Fibroblast of the aortic adventitia (primary cell): ENCODE measurements at regions not wholly inside any gene's neighbourhood (a gene's known extent, or its start where the extent isn't known, plus 50 kb on each side); places are given as distances from the start of the nearest gene placed in this dataset.

Source experiments
- DNase-seq: peaks from one replicate; pipeline ENCODE4 v3.0.0-alpha.2; 2010; ENCODE audit warnings: low read depth
- H3K4me3 ChIP-seq: 2 replicates; pipeline ENCODE4 v1.5.1; 2011; ENCODE audit warnings: low read depth, mild to moderate bottlenecking, control low read depth, low read length, moderate library complexity
- TF ChIP-seq, protein P1 (sequence below): IDR thresholded peaks from 2 replicates; pipeline ENCODE4 v1.5.1; 2011; ENCODE audit warnings: mild to moderate bottlenecking, low read length, control low read depth, inconsistent platforms; ENCODE audit not compliant: insufficient read depth

DNA sequence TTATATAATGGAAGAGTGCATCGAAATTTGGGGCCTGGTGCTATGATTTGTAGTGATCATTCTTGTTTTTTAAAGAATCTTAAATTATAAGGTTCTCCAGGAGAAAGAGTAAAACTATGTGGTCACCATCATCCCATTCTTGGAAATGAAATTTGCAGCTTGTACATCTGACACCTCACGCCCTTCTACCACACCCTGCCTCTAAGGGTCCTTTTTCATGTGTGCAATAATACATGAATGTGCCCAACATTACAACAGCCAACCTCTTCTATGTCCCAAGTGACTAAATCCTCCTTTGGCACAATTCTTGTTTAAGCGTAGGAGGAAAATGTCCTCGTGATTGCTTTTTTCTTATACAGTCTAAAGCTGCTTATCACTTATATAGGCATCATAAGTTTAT is 636.5 kb upstream of the NOVA1 start:
- TF ChIP-seq, protein P1, sequence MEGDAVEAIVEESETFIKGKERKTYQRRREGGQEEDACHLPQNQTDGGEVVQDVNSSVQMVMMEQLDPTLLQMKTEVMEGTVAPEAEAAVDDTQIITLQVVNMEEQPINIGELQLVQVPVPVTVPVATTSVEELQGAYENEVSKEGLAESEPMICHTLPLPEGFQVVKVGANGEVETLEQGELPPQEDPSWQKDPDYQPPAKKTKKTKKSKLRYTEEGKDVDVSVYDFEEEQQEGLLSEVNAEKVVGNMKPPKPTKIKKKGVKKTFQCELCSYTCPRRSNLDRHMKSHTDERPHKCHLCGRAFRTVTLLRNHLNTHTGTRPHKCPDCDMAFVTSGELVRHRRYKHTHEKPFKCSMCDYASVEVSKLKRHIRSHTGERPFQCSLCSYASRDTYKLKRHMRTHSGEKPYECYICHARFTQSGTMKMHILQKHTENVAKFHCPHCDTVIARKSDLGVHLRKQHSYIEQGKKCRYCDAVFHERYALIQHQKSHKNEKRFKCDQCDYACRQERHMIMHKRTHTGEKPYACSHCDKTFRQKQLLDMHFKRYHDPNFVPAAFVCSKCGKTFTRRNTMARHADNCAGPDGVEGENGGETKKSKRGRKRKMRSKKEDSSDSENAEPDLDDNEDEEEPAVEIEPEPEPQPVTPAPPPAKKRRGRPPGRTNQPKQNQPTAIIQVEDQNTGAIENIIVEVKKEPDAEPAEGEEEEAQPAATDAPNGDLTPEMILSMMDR: no peak
- H3K4me3 ChIP-seq: no peak overlapping the region
- no peak for DNase-seq

DNA sequence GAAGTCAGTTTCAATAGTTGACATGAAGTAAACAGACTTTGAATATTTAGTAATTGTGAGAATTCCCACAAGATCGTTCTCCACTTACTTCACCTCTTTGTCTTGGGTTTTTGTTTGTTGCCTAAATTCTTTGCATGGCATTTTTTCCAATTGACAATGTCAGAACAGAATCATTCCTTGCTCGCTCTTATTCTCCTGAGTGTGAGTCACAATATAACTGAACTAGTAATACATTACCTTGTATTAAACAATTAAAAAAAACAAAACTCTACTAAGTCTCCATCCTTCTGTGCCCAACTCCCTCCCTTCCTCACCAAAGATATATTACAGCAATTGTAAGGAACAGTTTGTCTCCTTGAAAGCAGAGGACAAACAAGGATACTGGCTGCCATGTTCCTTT is 638.8 kb upstream of the NOVA1 start:
- TF ChIP-seq, protein P1: no peak
- no peak for DNase-seq
- no peak overlapping the region for H3K4me3 ChIP-seq

DNA sequence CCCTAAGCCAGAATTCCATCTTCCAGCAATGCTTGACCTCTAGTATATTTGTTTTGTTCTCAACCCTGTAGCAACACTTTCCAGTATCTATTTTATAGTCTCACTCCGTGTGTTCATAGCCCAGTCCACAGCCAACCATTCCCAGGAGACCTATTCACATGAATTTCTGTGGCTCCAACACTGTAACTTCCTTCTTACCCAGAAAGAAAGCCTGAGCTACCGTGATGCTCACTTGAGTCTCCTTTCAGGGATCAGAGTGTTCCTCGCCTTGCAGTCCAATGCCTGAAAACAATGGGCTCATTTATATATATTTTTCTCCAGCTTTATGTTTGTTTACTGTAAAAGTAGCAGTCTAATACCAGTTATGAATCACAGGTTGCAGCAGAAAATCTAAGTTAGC is 645.0 kb upstream of the NOVA1 start:
- DNase-seq: no peak
- no peak overlapping the region for H3K4me3 ChIP-seq
- TF ChIP-seq, protein P1: no peak

DNA sequence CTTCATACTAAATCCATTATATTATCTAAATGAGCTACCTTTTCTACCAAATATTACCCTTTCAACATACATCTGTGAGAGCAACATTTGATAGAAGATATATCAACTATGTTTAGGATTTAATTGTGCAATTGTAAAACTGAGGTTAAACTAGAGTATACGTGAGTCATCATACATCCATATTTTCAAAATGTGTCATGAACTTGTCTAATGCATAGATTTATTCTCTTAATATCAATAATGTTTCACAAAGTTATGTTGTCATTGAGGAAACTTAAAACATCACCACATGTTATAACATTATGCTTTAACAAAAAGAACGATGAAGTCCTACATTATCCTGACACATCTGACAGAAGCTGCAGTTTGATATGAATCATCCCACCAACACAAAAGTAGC is 645.5 kb upstream of the NOVA1 start:
- no peak for DNase-seq
- TF ChIP-seq, protein P1: no peak
- H3K4me3 ChIP-seq: no peak overlapping the region

DNA sequence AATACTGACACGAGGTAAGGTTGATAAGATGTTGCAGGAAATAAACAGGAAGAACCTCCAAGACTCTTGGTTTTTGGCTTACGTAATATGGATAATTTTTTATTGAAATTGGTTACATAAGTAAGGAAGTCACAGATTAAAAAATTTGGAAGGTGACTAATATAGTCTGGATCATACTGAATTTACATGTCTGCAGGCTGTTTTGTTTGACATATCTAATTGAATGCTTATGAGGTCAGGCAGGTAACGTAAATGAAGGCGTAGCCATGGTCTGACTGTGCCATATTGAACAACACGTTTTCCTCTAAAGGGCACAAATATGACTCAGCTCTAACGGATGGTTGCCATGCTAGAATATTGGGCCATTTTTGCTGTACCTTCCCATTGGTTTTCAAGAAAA is 648.1 kb upstream of the NOVA1 start:
- TF ChIP-seq, protein P1: no peak
- H3K4me3 ChIP-seq: no peak overlapping the region
- DNase-seq: no peak

DNA sequence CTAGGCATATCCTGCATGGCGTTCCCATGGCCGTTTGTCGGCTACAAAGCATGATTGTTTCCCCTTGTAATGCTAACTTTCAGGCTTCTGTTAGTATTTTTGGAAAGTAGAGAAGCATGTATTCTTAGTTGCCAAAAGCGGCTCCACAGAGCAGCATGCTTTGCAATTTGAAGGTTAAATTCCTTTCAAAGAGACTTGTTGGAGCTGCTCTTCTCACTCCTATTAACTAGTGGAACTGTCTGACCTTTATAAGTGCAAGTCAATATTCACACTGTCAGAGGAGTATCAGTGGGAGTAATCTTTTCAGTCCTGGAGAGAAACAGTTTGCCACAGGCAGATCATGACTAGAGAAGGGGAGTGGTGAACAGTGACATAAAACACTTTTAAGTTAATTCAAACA is 656.1 kb upstream of the NOVA1 start:
- H3K4me3 ChIP-seq: no peak overlapping the region
- no peak for DNase-seq

DNA sequence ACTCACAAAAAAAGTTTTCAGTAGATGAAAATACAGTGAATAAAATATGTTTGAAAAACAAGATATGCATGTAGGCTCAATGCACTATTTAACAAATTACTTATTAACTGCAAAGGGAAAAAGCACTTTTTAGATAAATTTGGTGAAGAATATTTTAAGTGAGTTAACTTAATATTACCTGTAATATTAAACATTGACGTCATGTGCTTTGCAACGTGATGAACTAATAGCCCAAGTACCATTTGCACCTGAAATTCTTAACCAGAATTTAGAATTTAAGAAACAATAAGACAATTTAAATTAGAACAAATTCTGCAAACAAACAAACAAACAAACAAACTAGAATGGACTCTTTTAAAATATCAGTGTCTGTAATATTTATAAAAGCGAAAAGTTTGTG is 659.0 kb upstream of the NOVA1 start:
- TF ChIP-seq, protein P1: no peak
- H3K4me3 ChIP-seq: no peak overlapping the region
- DNase-seq: no peak

More for the DNA sequence above, 656.1 kb upstream of the NOVA1 start:
- TF ChIP-seq, protein P1: no peak
